ENCODE measurements at regions not wholly inside any gene's neighbourhood (a gene's known extent, or its start where the extent isn't known, plus 50 kb on each side); places are given as distances from the start of the nearest gene placed in this dataset.

DNA sequence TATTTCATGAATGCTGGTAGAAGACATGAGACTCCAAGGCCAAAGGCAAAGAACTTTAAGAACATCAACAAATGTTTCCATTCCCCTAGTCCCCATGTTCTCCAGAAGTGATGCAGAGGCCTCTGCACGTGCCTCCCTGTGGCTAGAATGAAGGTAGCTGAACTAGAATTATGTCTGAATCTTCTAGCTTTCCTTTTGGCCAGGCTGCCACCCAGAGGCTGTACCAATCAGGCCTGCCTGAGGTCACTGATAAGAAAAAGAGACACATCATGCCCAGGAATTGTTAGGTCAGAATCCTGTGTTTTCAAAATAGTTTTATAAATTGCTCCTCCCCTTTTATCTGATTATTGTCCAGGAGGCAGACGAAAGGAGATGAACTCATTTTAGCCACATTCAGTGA lies 188.0 kb upstream of the SLC16A7 start:
- CTCF ChIA-PET = interaction anchor here (0.5 to 1.0 kb wide), 4 partner anchors 20 to 1806 kb away, joined by 3 to 5 read pairs (median 3); no protein-coding TSS in a partner anchor
- Histone ChIP-seq H3K9me3 (ENCODE audit: control insufficient read depth, insufficient read depth, low read depth, low read length) (no peaks in the 10 kb centered on the region), H3K4me1 (ENCODE audit: control insufficient read depth, insufficient read depth, low read length) (no peaks in the 10 kb centered on the region), H3K4me3 (ENCODE audit: low read depth, low read length) (no peak overlapping the region), H3K36me3 (ENCODE audit: control insufficient read depth in 2 of 2, insufficient read depth in 1 of 2, low read length in 2 of 2) (no peaks in the 10 kb centered on the region), H3K27ac (ENCODE audit: extremely low read depth, low read depth, low read length) (no peak overlapping the region)
- POLR2A ChIA-PET = no interaction called here
- TF ChIP-seq ZNF26 (tag by site-specific recombination; IDR thresholded peaks at IDR 0.05) (no peak), INSM2 (tag by site-specific recombination; IDR thresholded peaks at IDR 0.05) (no peak)

- H3K27ac ChIP-seq (ENCODE audit: extremely low read depth, low read depth, low read length) = no peak overlapping the region
- no peak overlapping the region for H3K4me3 ChIP-seq (ENCODE audit: low read depth, low read length)
- CTCF ChIA-PET = no interaction called here
- no peaks in the 10 kb centered on the region for H3K4me1 ChIP-seq (ENCODE audit: control insufficient read depth, insufficient read depth, low read length)
- no peaks in the 10 kb centered on the region for H3K36me3 ChIP-seq (ENCODE audit: control insufficient read depth in 2 of 2, insufficient read depth in 1 of 2, low read length in 2 of 2)
- no peaks in the 10 kb centered on the region for H3K9me3 ChIP-seq (ENCODE audit: control insufficient read depth, insufficient read depth, low read depth, low read length)
- POLR2A ChIA-PET = no interaction called here
- TF ChIP-seq, protein P1, sequence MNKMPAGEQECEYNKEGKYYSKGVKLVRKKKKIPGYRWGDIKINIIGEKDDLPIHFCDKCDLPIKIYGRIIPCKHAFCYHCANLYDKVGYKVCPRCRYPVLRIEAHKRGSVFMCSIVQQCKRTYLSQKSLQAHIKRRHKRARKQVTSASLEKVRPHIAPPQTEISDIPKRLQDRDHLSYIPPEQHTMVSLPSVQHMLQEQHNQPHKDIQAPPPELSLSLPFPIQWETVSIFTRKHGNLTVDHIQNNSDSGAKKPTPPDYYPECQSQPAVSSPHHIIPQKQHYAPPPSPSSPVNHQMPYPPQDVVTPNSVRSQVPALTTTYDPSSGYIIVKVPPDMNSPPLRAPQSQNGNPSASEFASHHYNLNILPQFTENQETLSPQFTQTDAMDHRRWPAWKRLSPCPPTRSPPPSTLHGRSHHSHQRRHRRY (tag by site-specific recombination; IDR thresholded peaks at IDR 0.05) = no peak
- no peak for TF ChIP-seq ZNF76 (tag by site-specific recombination; IDR thresholded peaks at IDR 0.05; ENCODE audit: borderline replicate concordance, low read depth)
- TF ChIP-seq, protein P2, sequence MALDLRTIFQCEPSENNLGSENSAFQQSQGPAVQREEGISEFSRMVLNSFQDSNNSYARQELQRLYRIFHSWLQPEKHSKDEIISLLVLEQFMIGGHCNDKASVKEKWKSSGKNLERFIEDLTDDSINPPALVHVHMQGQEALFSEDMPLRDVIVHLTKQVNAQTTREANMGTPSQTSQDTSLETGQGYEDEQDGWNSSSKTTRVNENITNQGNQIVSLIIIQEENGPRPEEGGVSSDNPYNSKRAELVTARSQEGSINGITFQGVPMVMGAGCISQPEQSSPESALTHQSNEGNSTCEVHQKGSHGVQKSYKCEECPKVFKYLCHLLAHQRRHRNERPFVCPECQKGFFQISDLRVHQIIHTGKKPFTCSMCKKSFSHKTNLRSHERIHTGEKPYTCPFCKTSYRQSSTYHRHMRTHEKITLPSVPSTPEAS (tag by site-specific recombination; IDR thresholded peaks at IDR 0.05) = no peak
- no peak for TF ChIP-seq ZNF610 (tag by site-specific recombination; IDR thresholded peaks at IDR 0.05; ENCODE audit: borderline replicate concordance)
- TF ChIP-seq SP3 (tag by site-specific recombination; IDR thresholded peaks at IDR 0.05) = no peak
- no peak for TF ChIP-seq ZBTB8A (tag by site-specific recombination; IDR thresholded peaks at IDR 0.05)
- TF ChIP-seq OVOL3 (tag by site-specific recombination; IDR thresholded peaks at IDR 0.05) = no peak
- TF ChIP-seq ZFHX2 (tag by site-specific recombination; conservative IDR thresholded peaks at IDR 0.05) = no peak
- no peak for TF ChIP-seq ZNF394 (tag by site-specific recombination; IDR thresholded peaks at IDR 0.05; ENCODE audit: borderline replicate concordance)
- TF ChIP-seq ZNF433 (tag by site-specific recombination; IDR thresholded peaks at IDR 0.05; ENCODE audit: low read depth) = no peak
- TF ChIP-seq, protein P3, sequence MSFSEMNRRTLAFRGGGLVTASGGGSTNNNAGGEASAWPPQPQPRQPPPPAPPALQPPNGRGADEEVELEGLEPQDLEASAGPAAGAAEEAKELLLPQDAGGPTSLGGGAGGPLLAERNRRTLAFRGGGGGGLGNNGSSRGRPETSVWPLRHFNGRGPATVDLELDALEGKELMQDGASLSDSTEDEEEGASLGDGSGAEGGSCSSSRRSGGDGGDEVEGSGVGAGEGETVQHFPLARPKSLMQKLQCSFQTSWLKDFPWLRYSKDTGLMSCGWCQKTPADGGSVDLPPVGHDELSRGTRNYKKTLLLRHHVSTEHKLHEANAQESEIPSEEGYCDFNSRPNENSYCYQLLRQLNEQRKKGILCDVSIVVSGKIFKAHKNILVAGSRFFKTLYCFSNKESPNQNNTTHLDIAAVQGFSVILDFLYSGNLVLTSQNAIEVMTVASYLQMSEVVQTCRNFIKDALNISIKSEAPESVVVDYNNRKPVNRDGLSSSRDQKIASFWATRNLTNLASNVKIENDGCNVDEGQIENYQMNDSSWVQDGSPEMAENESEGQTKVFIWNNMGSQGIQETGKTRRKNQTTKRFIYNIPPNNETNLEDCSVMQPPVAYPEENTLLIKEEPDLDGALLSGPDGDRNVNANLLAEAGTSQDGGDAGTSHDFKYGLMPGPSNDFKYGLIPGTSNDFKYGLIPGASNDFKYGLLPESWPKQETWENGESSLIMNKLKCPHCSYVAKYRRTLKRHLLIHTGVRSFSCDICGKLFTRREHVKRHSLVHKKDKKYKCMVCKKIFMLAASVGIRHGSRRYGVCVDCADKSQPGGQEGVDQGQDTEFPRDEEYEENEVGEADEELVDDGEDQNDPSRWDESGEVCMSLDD (tag by site-specific recombination; IDR thresholded peaks at IDR 0.05) = no peak
- no peak for TF ChIP-seq ZNF623 (tag by site-specific recombination; IDR thresholded peaks at IDR 0.05)
- TF ChIP-seq ZNF692 (tag by site-specific recombination; IDR thresholded peaks at IDR 0.05) = no peak
- no peak for TF ChIP-seq ZFP69B (tag by site-specific recombination; IDR thresholded peaks at IDR 0.05)
- no peak for TF ChIP-seq ZFP3 (tag by site-specific recombination; IDR thresholded peaks at IDR 0.05; ENCODE audit: low read depth)
- no peak for TF ChIP-seq ZNF114 (tag by site-specific recombination; IDR thresholded peaks at IDR 0.05)
- no peak for TF ChIP-seq PRDM2 (tag by site-specific recombination; IDR thresholded peaks at IDR 0.05; ENCODE audit: borderline replicate concordance)
These were observed 189.8 kb upstream of the SLC16A7 start for GRCh38 chr12:59405992-59406391.
